CD4-positive, alpha-beta T cell treated with Interleukin-4 for 1 hour (primary cell): ENCODE measurements at regions not wholly inside any gene's neighbourhood (a gene's known extent, or its start where the extent isn't known, plus 50 kb on each side); places are given as distances from the start of the nearest gene placed in this dataset.
"Not testable (repeated sequence)": the region's sequence is repeated elsewhere in the genome, so short reads cannot be mapped to it uniquely, and the experiment has no call there.

ENCODE experiments used
- DNase-seq, 2 donors: peaks; one replicate each; pipeline ENCODE4 v3.0.0-alpha.2; 2020 to 2022

DNA sequence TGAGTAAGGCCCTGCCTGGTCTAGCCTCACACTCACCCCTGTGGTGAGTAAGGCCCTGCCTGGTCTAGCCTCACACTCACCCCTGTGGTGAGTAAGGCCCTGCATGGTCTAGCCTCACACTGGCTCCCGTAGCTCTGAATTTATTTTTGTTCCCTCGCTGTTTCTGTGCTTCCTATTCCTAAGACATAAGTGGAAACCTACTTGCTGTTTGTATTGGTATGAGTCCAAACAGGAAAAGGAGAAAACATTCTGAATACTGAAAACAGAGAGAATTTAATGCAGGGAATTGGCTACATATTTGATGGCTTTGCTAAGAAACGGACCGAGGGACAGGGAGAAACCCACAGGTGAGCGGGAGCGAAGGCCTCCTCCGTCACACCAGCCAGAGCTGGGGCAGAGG is 267.8 kb downstream of the FOXL1 start:
- DNase-seq: no peak

DNA sequence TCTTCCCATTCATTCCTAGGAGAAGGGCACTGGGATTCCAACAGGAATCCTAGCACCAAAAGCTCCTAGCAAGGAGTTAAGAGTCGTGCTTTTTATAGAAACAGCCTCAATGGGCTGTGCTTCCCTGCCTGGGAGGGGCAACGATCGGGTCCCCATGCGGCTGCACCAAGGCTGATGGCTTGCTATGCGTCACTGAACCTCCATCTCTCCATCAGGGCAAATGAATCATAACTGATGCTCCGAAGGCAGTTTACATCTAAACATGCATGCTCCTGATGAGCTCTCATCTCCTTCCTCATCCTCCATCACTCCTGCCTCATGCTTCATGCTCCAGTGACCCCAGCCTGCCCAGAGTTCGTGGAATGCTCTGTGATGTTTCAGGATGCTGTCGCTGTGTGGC is 270.5 kb downstream of the FOXL1 start:
- no peak for DNase-seq

DNA sequence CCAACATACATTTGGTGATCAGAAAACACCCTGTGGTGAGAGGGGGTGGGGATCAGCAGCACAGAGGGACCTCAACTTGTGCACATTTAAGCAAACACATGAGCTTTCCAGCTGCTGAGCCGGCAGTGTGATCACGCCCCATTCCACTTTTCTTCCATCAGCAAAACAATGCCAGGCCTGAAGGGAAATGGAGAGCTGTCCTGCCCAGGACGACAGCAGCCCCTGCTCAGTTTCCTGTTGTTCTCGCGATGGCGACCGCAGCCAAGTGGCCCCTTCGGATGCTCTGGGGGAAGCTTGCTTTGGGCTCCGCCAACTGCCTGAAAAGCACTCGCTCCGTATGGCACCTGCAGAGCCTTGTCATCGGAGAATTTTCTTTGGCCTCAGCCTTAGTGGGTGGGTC is 272.3 kb downstream of the FOXL1 start:
- DNase-seq: no peak

DNA sequence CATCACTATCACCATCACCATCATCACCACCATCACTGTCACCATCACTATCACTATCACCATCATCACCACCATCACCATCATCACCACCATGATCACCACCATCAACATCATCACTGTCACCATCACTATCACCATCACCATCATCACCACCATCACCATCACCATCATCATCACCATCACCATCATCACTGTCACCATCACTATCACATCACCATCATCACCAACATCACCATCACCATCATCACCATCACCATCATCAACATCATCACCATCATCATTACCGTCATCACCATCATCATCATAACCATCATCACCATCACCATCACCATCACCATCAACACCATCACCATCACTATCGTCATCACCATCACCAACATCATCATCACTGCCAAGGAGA is 273.8 kb downstream of the FOXL1 start:
- no peak for DNase-seq

DNA sequence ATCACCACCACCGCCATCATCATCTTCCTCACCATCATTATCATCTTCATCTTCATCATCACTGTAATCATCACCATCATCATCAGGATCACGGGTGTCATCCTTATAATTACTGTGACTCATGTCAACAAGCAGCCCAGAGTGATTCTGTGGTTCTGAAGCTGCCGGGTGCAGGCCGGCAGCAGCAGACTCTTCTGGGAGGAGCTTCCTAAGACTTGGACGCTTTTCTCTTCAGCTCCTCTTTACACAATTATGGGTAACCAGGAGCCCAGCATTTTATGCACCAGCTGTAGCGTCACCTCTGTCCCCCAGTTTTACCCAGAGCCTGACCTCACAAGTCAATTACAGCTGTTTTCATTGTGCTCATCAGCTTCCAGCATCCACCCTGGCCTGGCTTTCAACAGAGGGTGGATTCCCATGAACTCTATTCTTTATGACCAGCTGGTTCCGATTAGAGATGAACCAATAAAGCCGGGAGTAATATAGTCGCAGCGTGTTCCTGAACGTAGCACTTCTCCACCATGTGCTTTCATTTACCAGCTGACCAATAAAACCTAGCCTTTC is 275.8 kb downstream of the FOXL1 start:
- DNase-seq: no peak

DNA sequence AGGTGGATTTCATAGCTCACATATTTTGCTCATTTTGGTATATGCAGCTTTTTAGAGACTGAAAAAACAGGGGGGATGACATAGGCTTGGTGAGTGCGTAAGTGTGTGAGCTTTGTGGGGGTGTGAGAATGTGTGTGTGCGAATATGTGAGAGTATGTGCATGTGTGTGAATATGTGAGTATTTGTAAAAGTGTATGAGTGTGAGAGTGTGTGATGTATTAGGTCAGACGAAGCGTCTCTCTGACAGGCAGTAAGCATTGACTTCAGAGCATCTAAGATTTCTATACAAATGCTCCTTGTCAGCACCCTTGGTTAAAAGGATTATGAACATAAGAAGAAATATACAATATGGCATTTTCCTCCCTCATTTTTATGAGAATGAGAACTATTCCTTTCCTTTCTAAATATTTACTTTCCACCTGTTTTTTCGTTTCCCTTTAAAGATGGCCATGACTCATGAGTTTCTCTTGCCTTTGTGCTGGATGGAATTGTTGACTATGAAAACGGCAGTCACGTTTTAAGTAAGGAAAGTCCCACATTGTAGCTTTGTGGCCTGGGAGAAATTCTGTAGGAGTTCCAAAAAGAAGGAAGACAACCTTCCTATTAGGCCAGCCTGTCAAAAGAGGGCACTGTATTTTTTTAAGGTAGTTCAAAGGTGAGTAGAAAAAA is 276.4 kb downstream of the FOXL1 start:
- DNase-seq: no peak

DNA sequence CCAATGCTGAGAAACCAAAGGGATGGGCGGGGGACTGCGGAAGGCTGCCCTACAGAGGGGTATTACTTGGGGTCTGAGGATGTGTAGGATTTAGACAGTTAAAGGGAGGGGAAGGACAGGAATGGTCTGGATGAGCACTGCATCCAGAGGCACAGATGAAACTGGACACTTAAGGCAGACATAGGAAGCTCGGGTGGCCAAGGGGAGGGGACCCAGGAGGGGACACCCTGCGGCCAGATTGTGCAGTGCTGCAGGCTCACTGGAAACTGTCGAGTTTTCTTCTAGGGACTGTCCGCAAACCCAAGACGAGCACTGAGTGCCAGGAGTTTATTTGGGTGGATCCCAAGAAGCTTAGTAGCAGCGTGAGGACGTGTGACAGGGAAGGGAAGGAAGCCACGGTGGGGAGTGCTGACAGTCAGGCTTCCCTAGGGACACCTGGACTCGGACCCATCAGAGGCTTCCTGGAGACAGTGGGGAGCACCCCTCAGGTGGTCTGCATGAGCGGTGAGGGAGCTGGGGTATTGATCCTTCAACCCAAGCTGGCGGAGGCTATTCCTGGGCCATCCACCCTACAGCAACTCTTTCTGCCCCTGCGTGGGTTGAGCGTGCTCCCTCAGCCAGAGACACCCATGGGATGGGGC is 278.7 kb downstream of the FOXL1 start:
- DNase-seq: no peak

DNA sequence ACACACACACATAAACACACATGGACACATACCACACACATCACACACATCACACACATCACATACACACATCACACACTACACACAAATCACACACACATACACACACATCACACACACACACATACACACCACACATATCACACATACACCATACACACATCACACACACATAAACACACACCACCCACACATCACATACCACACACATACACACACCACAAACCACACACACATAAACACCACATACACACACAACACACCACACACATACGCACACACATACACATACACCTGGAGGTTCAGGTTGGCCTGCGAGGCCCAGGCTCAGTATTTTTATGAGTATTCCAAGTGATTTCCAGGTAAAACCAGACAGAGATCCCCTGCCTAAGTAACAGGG is 279.5 kb downstream of the FOXL1 start:
- DNase-seq: no peak

DNA sequence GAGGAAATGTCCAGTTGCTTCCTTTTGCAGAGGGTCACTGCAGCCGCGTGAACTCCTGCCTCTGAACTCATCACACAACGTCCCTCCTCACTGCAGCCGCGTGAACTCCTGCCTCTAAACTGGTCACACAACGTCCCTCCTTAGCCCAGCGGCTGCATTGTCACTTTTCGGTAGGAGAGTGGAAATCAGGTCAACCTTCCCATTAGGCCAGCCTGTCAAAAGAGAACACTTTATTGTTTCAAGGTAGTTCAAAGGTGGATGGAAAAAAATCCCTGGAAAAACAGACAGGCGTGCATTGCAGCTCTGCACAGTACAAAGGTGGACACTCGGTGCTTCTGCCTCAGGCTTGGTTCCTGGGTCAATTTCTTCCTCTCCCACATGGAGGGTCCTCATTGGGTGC is 280.2 kb downstream of the FOXL1 start:
- DNase-seq: no peak

DNA sequence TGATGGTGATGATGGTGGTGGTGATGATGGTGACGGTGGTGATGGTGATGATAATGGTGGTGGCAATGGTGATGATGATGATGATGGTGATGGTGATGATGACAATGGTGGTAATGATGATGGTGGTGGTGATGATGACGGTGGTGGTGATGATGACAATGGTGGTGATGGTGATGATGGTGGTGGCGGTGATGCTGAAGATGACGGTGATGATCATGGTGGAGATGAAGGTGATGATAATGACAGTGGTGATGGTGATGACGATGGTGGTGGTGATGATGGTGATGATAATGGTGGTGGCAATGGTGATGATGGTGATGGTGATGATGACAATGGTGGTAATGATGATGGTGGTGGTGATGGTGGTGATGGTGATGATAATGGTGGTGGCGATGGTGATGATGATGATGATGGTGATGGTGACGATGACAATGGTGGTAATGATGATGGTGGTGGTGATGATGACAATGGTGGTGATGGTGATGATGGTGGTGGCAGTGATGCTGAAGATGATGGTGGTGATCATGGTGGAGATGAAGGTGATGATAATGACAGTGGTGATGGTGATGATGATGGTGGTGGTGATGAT is 283.0 kb downstream of the FOXL1 start:
- DNase-seq: not testable (repeated sequence)

DNA sequence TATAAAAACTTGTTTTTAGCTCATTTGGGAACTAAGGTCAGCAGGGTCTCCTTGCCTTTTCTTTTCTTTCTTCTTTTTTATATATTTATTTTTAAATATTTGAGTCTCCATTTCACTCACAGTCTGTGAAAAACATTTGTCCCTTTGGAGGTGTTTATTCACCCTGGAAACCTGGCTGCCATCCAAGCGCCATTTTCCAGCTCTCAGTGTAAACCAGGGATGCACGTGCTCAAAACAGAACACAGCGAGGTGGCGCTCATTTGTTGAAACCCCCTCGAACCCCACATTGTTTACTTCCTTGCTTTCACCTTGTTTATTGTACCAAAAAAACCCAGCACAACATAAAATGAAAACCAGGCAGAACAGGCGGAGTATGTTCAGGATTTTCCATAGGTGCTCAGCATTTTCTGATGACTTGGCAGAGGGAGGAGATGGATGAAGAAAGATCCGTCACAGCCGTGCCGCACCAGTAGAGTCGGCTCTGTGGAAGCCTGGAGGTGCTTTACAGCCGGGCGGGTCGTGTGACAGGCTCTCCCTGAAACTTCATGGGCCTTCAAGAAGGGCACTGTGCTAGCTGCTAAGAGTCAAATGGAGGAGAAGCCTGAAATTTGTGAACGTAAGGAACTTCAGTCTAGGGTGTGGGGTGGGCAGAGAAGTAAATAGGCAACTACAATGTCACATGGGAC is 284.4 kb downstream of the FOXL1 start:
- DNase-seq: no peak

DNA sequence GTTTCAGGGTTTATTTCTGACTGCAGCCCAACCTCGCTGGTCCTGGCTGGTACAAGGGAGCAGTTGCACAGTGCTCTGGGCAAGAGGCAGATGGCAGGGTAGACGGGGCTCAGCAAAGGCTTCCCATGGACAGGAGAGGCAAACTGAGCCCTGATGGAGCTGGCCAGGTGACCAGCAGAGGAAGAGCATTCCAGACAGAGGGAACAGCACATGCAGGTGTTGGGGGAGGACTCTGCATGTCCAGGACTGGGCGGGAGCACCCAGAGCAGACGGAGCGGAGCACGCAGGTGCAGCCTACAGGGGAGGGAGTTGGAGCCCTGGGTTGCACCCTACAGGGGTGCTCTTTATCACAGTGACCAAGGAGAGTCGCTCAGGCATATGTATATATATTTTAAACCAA is 285.3 kb downstream of the FOXL1 start:
- DNase-seq: no peak

DNA sequence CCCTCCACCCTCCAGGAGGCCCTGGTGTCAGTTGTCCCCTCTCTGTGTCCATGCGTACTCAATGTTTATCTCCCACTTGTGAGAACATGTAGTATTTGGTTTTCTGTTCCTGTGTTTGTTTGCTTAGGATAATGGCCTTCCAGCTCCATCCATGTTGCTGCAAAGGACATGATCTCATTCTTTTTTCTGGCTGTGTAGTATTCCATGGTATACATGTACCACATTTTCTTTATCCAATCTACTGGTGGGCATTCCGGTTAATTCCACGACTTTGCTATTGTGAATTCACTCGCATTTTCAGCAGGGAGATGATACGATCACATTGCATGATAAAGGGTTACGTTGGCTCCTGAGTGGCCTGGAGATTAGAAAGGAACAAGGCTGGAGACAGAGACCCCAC is 286.2 kb downstream of the FOXL1 start:
- DNase-seq: no peak

DNA sequence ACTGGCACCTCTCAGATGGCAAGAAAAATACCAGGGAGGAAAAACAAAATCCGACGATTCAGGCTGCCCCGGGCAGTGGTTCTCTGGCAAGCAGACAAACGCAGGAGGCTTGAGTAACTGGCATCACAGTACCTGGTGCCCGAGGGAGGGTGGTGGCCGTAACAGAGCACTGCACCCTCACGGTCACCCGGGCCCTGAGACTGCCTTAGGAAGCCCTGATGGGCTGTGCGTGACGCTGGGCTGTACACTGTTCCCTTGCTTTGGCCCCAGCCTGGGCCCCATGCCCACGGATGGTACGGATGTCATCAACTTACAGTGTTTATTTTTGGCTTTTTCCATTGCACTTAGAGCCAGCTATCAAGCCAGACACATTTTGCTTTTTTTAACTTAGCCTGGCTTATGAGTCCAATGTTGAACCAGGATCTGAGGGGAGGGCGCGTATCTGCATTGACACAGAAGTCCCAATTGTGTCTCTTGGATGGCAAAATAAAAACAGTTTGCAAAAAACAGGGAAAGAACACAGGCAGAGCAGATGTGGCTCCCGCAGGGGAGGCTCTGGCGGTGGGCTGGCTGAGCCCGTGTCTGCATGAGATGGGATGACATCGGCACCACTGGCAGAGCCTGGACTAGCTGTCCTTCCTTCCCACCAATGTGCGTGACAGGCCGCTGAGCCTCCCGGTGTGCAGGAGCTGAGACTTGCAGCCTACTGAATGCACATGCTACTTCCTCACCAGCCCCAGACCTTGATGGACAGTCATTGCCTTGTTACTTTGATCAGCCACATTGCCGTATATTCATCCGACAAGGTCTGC is 287.7 kb downstream of the FOXL1 start:
- no peak for DNase-seq

DNA sequence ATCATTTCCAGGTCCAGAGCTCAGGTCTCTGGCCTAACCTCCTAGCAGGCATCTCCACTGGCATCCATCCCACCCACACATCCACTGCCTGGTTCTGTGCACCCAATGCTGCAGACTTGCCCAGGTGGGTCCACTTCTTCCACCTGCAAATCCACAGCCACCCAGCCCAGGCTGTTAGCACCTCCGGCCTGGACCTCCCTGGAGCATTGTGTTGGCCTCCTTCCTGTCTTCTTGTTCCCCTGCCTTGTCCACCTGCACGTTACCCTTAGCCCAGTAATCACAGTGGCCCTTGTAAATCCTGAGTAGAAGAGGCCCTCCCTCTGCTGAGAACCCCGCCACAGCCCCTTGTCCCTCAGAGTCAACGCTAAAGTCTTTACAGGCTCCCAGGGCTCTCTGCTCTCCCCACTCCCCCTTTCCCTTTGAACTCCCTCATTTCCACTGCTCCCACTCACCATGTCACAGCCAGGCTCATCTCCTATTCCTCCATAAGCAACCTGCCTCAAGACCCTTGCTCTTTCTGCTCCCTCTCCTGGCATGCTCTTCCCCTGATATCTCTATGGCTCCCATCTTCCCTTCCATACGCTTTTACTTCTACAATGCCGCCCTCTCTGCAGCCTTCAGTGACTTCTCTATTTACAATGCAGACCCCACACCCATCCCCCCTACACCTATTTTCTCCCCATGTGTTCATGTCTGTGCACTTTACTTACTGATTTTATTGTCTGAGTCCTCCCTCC is 288.8 kb downstream of the FOXL1 start:
- DNase-seq: no peak

DNA sequence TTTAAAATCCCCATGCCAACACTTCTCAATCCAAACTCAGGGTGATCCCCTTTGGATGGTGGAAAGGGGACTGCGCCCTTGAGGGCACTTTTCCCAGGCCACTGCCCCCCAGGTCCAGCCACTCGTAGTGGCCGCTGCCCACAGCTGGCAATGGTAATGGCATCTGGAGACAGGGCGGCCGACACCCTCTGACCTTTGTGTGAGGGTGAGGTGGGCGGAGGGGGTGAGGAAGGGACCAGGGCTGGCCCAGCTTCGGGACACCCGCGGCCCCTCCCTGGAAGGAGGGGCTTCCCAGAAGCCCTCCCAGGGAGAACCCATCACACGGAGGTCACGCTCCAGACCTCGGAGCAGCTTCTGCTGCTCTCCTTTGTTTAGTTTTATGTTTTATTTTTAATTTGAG is 289.7 kb downstream of the FOXL1 start:
- no peak for DNase-seq

DNA sequence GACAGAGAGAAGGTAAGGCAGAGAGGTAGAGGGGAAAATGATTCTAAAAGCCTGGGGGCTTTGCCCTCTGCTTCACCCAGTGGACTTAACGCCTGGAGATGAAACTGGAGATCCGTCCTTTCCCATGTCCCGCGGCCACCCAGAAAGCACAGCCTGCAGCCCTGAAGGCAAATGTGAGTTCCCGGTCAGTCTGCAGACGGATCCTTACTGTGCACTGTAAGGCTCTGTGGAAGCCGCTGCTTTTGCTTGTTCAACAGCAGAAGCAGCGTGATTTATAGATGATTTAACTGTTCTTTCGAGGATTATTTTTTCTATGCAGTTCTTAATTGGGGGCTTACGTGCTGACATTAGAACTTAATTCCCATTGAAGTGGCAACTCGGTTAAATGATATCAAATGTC is 290.4 kb downstream of the FOXL1 start:
- DNase-seq: no peak

DNA sequence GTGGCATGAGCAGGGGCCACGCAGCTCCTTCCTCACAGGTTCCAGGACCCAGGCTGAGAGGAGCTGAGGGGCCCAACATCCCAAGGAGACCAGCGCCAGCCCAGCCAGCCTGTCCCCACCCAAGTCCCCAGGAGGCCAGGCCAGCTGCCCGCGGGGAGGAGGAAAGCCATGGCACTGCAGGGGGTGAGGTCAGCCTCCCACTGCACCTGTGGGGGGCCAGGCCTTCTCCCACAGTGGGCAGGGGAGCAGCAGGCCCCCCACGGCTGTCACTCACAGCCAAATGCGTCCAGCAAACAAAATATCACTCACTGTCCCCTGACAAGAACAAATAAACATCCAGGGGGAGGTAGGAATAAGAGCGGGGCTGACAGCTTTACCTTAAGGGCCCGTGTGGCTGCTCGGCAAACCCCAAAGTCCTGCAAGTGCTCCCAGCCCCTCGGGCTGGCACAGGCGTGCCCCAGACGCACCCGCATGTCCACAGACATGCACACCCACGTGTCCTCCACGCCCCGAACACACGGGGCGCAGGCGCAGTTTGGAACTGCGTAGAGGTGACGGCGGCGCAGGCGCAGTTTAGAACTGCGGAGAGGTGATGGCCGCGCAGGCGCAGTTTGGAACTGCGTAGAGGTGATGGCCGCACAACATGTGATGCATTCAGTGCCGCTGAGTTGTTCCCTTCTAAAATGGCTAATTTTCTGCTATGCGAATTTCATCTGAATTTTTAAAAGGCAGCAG is 291.1 kb downstream of the FOXL1 start:
- no peak for DNase-seq

DNA sequence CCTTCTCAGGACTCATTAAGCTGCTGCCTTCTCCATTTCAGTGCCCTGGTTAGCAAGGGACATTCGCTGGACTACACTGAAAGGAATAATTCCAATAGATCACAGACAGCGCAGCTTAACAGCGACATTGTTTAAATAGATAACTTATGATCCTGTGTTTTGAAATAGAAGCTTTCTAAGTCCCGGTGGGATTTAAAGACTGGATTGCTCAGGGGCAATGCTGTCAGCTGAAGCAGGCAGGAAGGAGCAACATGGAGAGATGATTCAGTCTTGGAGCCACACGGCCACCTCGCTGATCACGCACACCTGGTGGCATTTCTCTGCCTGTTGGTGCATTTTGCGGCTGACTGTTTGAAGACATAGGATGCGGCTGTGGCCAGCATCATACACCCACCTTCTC is 292.0 kb downstream of the FOXL1 start:
- no peak for DNase-seq

DNA sequence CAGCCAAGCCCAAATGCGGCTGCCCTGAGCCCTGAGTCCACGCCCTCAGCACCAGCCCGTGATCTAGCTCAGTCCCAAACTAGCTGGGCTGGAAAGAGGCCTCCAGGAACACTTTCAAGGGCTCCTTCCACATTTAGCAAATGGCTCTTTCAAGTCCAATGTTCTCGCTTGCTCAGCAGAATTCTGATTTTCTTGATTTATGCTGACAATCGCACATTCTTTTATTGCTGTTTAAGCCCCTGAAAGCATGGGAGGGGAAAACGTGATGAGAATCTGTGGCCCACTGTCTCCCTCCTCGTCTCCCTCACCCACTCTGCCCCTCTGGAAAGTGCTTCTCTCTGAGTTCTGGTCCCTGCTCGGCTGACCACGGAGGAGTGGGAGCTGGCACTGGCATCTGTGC is 293.8 kb downstream of the FOXL1 start:
- no peak for DNase-seq

DNA sequence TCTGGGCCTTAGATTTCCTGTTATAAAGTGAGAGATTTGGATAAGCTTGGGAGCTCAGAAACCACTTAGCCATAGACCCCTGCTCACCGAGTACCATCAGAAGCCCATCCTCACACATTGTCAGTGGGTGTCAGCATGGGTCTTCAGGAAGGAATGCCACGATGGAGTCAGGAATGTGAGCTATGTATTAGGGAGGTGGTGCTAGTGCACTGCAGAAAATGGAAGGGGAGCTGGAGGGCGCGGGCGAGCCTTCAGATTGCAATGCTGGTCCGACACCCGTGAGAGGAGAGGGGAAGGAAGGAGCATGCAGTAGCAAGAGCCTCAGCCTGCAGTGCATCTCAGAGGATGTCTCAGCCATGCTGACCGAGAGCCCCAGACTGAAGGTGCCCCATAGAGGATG is 294.5 kb downstream of the FOXL1 start:
- DNase-seq: no peak
